ENCODE measurements at regions not wholly inside any gene's neighbourhood (a gene's known extent, or its start where the extent isn't known, plus 50 kb on each side); places are given as distances from the start of the nearest gene placed in this dataset.

DNA sequence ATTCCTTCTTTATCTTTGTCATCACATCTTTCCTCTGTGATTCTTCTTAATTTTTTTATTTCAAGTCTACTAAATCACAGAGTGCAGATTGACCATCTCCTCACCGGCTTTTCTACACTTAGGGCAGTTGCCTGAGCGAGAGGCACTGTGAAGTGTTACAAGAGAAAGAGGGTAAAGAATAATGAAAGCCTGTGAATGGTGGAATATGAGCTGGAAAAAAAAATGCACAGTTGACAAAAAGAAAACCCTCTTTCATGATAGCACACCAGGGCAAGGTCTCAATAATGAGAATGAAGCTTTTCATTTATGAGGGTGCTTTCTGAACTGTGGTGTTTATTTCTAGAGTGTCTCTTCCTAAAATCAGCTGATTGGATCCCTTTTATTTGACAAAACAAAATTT, 106.2 kb upstream of the PDE3A start:
- DNase-seq (ENCODE audit: low spot score): no peak

DNA sequence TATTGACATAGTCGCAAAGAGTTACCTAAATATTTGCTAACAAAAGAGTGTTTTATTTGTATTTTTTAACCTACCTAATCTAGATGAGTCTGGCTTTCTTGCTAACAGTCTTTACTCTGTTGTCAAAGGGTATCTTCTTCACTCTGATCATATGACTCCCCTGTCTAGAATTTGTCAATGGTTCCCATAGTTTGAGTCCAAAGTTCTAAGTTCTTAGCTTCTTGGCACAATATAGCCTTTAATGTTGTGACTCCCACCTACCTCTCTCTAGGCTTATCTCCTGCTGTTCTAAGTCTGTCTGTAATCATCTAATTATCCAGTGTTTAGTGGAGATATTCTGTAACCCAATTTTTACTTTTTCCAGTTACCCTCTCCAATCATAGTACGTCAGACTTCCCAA, 104.3 kb upstream of the PDE3A start:
- DNase-seq (ENCODE audit: low spot score): no peak

GRCh38 chr12:20264608-20265114, 103.7 kb upstream of the PDE3A start:
- DNase-seq (ENCODE audit: low spot score): no peak

GRCh38 chr12:20268121-20268732, 100.1 kb upstream of the PDE3A start:
- no peak for DNase-seq (ENCODE audit: low spot score)

DNA sequence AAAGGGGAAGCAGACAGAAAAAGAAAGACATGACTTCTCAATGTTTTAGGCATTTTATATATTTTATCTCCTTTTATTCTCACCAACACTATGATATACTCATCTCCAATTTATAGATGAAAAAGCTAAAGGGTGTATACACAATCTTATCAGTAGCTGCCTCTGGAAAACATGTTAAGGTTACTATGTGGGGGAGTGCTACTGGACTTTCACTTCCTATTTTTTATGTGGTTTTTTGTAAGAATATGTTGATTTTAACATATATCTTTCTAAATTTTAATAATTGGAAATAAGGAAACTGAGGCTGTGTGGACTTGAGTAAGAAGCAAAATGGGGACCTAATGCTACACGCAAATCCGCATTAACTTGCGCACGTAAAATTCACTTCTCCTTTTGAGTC, 99.6 kb upstream of the PDE3A start:
- DNase-seq (ENCODE audit: low spot score): no peak

- no peak for DNase-seq (ENCODE audit: low spot score)
Observed at GRCh38 chr12:20269337-20270067, 98.8 kb upstream of the PDE3A start.

DNA sequence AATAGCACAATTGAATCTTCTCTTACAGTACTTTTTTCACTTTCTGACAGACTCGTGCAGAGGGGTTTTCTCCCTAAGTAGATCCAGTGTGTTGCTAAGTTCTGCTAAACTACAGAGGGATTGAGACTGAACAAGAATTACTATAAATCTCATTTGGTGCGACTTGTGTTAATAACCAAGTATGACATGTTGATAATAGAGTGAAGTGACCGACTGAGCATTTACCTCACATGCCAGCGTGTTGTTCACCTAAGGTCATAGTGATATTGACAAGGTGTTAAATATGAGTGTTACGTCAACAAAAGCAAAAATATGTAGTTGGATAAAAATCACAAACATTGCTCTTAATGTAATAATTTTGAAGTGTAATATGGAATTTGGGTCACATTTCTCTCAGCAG, 97.8 kb upstream of the PDE3A start:
- DNase-seq (ENCODE audit: low spot score): no peak

- DNase-seq (ENCODE audit: low spot score): no peak
Observed at GRCh38 chr12:20272161-20272560, 96.2 kb upstream of the PDE3A start.

GRCh38 chr12:20272801-20273200, 95.5 kb upstream of the PDE3A start:
- DNase-seq (ENCODE audit: low spot score): no peak

DNA sequence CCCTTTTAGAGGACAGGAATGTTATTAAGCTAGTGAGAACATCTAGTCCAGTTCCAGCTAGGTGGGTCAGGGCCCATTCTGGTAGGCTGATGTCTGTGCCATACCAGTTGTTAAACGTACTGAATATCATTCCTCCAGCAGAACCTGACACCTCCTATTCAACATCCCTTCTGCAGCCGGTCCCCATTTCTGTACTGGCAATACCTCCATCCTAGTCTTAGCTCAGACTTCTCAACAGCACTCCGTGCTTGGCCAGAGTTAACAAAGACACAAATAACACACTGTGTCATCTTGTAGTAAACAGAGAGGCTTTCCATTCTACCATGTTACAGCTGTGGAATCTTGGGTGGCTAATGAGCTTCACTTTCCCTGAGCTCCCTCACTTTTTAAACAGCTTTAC, 94.3 kb upstream of the PDE3A start:
- no peak for DNase-seq (ENCODE audit: low spot score)

- DNase-seq (ENCODE audit: low spot score): no peak
Observed at GRCh38 chr12:20278276-20278675, 90.1 kb upstream of the PDE3A start.

GRCh38 chr12:20280515-20280914, 87.8 kb upstream of the PDE3A start:
- no peak for DNase-seq (ENCODE audit: low spot score)

GRCh38 chr12:20282401-20282800, 85.9 kb upstream of the PDE3A start:
- no peak for DNase-seq (ENCODE audit: low spot score)

DNA sequence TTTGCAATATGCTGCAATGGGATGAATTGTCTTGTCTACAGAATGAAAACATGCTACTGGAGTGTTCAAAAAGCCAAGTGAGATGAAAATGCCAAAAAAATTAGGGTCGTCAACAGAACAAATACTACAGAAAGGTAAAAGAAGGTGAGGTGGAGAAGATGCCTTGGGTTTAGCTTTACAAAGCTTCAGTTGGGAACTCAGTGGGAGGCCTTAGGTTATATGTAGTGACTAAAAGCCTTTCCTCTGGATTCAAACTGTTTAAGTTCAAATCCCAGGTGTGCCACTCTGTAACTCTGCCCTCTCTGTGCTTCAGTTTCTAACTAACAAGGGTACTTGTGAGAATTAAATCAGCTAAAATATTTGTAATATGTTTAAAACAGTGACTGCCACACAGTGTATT, 84.9 kb upstream of the PDE3A start:
- no peak for DNase-seq (ENCODE audit: low spot score)

GRCh38 chr12:20289520-20289919, 78.8 kb upstream of the PDE3A start:
- DNase-seq (ENCODE audit: low spot score): no peak

DNA sequence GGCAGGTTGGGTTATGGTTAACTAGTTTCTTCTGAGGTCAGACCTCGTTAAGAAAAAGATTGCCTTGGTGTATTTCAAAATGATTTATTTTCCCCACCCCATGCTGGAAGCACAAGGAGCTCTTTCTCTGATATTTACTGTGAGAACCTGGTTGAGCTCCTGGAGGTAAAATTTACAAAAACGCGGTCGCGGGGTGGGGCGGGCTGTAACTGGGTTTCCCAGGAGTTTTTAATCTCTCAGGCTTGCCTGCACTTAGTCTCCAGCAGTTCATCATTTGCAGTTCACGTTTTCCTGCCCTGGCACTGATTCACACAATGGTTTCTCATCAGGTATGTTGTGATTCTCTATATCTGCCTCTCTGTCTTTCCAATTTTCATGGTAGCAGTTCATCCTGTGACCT, 67.9 kb upstream of the PDE3A start:
- no peak for DNase-seq (ENCODE audit: low spot score)

GRCh38 chr12:20305470-20305869, 62.9 kb upstream of the PDE3A start:
- DNase-seq (ENCODE audit: low spot score): no peak

GRCh38 chr12:20309504-20310148, 58.7 kb upstream of the PDE3A start:
- no peak for DNase-seq (ENCODE audit: low spot score)

DNA sequence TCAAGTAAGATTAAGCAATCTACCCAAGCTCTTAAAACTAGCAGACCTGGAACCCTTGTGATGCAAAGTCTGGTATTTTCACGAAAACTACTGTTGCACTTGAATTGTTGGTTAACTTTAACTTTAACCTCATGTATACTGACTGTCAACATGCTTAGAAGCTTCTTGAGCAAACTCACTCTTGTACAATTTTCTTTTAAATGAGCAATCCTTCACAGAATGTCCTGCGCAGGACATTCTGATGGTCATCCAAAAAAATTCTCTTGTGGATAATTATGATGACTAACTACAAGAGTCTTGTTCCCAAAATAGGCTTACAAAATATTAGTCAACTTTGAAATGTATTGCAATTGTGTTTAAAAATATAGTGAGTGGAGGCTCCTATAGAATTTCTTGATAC, 54.0 kb upstream of the PDE3A start:
- DNase-seq (ENCODE audit: low spot score): no peak

DNA sequence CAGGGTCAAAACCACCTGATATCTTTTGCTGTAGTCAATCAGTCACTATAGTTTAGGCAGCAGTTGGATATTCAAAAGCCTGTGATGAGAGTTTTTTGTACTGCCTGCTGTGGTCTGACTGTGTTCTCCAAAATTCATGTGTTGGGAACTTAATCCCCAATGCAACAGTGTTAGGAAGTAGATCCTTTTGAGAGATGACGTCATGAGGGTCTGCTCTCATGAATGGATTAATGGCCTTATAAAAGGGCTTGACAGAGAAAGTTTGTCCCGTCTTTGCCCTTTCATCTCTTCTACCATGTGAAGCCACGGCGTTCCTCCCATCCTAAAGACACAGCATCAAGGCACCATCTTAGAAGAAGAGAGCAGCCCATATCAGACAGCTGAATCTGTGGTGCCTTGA, 50.8 kb upstream of the PDE3A start:
- DNase-seq (ENCODE audit: low spot score): no peak

All from LoVo (cell line).